Stimulated activated CD4-positive, alpha-beta T cell treated with anti-CD3 and anti-CD28 coated beads, Interleukin-15, amount 100 ng/mL, for 24 hours (primary cell): ENCODE measurements at regions not wholly inside any gene's neighbourhood (a gene's known extent, or its start where the extent isn't known, plus 50 kb on each side); places are given as distances from the start of the nearest gene placed in this dataset.

ENCODE experiments used
- DNase-seq: peaks from one replicate; pipeline ENCODE4 v3.0.0-alpha.2; 2020

DNA sequence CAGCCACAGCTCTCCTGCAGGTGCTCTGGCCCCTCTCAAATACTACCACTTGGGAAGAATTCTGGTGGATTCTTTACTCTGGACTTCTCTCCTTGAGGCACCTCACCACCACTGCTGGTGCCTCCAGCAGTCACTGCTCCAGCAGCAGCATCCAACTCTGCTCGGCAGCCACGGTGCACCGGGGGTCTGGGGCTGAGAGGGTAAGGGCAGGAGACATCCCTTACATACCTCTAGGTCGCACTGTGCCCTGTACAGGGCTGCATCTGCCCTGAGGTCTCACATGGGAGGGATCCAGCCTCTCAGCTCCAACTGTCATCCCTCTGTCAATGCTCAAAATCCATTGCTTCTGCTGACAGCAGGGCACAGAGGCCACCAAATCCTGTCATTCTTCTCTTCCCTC, 588.2 kb downstream of the CDK5RAP2 start:
- DNase-seq: no peak

DNA sequence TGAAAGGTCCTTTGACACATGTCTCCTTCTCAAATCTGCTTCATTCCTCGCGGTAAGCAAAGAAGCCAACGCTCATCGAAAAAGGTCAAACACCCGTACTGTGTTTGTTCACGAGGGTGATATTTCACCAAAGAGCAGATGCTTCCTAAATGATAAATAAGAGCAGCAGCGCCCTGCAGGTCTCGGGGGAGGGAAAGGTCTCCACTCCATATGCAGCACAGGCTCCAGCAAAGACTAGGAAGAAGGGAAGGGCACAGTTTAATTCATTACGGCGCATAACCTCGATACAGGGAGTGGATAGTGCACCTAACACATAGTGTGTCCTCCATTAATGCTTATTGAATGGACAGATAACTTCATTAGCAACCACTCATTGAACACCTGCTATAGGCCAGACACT, 593.3 kb downstream of the CDK5RAP2 start:
- DNase-seq: no peak

DNA sequence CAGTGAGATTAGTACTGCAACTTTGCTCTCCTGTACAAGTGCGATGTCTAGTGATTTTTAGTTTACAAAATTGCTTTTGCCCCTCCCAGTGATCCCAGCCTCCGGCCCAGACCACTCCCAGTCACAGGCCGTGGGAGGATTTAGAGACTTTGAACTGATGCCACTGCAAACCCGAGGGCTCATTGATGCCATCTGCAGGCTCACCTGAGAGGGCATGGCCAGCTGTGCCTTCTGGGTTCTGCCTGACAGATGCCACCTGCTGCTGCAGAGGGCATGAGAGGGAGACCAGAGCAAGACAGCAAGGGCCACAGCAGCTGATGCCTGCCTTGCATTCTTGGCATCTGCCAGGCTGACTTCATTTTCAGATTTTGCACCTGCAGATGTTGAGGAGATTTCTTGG, 593.8 kb downstream of the CDK5RAP2 start:
- no peak for DNase-seq

DNA sequence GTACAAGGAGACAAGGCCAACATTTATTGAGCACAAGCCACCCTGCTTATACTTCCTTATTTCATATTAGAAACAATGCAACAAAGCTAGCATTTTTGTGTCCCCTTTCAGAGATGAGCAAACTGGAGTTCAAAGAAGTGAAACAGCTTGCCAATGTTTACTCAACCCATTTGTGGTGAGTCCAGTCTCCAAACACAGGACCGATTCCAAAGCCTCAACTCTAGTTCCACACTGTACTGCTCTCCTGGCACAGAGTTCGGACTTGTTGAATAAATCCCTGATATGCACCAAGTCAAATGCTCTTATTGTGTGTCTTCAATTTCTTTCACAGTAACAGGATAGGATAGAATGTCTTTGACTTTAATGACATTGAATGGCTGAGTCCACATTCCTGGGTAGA, 604.8 kb upstream of the BRINP1 start:
- no peak for DNase-seq

DNA sequence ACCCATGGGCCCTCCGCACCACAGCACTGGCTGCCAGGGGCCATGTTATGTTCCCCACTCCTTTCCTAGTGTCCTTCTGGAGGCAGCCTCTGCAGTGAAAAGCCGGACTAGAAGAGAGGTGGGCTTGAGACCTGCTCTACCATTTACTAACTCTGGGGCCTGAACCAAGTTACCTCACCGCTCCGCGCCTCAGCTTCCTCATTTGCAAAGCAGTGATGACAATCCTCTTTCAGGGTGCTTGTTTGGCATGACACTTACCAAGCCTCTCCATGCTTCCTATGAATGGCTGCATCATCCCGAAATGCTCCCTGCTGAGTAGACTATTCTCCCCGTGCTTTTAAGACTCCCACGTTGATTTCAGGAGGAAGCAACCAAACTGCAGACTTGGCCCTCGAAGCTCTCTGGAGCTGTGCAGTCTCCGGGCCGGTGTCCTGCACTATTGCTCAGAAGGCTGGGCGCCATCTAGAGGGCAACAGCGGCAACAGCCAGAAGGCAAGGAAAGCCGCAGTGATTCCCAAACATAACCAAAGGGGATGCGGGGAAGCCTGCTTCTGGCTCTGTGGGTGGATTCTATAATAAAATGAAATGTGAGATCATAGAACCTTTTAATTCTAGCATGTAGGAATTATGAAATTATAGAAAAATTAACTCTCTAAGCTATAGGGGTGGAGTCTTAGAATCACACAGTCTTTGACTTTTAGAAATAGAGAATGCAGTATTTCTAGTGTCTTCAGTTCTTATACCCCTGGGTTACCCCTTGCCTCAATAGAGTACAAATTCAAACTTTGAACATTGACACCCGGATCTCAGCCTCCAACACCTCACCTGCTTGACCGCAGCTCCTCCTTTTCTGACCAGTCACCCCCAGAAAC, 599.8 kb upstream of the BRINP1 start:
- peak; percentile 68 for DNase-seq

DNA sequence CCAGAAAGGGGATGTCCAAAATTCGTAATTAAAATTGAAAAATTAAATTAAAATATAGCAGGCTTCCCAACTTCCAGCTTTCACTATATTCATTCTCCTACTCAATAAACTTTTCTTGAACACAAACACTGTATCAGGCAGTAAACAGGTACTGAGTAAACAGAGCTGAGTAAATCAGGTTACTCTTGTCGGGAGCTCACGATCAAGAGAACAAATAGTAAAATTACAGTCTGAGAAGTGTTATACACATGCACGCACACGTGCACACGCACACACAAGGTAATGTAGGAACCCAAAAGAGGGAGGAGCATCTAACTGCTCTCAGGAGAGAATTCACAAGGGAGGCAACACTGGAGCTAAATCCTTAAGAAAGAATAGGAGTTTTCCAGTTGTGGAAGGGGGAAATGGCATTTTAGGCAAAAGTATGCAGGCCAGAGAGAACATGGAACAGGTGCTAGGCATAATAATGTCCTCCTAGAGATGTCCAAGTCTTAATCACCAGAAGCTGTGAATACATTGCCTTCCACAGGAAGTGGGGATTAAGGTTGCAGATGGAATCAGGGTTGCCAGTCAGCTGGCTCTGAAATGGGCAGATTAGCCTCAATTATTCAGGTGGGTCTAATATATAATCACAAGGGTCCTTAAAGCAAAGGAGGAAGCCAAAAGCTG, 598.8 kb upstream of the BRINP1 start:
- DNase-seq: no peak

DNA sequence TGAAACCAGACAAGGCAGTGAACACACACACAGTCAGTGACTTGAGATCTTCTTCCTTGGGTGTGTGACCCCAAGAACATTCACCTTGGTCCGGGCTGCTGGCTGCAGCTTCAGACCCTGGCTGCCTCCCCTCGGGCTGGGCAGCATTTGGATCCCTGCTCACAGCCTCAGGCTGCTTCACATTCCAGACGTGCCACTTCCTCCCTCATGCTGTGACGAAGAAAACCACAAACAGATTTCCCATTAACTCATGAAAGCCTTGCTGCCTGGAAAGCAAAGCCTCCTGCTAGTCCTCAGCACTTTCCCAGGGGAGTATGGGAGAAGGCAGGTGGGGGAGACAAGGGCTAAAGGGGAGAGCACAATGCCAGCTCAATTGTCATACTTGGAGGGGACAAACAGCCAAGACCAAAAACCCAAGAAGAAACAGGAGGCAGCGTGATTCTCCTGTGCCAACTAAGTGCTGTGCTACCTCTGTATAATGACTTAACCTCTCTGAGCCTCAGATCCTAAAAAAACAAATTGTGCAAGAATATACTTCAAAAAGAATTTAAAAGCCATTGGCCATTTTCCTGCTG, 594.6 kb upstream of the BRINP1 start:
- no peak for DNase-seq

DNA sequence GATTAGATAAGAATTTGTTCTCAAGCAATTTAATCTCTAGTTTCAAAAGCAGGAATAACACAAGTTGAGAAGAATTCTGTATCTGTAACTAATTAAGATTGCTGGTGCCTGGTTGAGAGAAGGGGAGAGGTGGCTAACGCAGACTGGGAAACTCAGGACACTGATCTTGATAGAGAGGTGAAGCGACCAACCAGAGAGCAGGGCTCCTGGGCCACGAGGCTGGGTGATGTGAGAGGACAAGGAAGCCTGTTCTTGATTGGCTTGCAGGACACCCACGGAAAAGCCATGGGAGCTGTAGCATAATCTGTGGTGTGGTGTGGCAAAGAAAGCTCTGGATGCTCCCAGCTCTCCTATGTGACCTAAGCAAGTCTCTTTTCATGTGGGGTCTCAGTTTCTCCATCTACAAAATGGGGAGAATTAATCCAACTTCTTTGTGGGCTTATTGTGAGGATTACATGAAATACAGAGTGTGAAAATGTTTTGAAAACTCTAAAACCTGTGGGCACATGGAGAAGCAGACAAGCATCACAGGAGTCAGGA, 594.1 kb upstream of the BRINP1 start:
- no peak for DNase-seq

DNA sequence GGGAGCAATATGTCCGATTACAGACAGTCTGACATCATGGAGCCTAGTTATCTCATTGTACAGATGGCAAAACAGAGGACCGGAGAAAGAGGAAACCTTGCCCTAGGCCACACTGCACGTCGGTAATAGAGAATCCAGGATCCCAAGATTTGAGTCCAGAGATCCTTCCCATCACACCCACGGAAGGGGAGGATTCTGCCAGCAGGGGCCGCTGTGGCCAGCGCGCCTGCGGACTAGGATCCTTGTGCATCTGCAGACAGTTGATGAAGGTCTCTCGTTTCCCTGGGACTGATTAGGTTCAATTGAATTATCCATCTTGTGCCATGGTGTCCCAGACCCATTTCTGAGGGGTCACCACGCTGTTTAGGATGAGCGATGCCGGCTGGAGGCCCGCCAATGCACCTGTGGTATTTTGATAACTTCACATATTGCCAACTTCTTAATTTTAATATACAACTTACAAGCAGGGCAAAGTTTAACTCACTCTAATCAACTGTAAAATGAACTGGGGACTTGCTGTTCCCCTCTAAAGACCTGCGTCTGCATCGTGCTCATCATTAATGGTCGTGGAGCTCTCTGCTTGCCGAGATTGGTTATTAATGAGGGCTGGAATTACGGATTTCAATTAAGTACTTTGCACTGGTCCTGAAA, 592.7 kb upstream of the BRINP1 start:
- peak; percentile 16 for DNase-seq

DNA sequence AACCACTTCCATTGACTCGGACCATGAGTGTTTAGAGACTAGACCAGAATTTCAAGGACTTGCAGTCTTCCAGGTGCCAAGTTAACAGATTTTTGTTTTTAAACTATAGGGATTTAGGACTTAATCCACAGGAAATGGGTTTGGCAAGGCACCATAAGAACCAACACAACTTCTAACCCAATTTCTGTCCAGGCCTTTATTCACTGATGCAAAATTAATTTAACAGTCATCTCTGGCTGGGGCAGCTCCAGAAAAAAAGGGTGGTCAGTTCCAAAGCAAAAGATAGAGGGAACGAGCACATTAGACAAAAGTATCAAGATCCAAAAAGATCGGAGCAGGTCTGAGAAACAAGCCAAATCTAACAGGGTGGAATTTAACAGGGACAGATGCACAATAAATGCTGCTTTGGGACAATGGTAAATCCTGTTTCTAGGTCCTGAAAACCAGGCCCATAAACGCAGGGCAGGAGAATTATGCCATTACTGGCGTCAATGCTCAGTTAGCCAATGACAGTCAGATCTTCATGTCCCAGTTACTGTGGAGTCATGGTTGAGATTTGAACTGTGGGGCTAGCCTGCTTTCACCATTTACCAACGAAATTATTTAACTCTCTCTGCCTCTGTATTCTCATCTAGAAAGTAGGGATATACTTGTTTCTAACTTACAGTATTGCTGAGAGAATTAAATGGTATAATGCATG, 590.8 kb upstream of the BRINP1 start:
- no peak for DNase-seq

DNA sequence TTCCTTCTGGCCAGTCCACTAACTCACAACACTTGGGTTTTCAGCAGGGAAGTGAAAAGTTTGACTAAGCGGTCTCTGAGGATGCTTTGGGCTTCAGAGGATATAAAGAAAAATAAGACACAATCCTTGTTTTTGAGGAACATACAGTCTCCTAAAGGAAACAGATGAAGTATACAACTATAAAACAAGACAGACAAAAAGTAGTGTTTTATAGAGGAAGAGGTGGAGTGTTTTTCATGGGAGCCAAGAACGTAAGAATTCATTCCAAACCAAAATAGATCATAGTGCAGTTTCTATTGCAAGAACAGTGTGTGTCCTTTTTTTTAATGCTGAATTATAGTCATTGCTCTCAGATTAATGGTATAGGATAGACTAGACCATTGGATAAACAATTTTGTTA, 586.9 kb upstream of the BRINP1 start:
- no peak for DNase-seq

DNA sequence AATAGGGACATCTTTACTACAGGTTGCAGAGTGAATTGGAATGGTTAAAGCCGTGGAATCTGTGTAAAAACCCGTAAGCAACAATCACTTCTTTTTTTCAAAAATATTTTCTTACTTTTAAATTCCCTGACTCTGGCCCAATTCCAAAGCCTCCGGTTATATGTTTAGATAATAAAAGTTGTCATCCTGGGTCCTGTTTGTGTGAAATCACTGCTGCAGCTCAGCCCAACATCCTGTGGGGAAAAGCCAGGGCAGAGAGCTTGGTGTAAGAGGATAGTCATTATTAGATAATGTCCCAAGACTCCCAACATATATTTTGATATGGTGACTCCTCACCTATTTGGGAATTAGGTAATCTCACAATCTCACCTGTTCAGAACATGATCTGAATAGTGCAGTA, 586.0 kb upstream of the BRINP1 start:
- DNase-seq: no peak

DNA sequence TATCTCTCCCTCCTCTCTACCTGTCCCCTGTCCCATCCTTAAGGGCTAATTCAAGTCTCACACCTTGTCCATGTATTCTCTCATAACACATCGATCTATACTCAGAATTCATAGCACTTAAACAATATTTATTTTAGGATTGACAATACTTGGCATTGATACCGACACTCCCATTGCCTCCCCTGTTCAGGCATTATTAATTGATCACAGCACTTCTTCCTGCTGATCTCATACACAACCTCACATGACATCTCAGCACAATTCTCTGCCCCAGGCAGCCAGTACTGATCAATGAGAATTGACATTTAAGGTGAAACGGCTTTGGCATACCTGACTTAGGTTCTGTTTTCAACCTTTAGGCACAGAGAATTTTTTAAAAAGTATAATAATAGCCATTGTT, 582.4 kb upstream of the BRINP1 start:
- no peak for DNase-seq

DNA sequence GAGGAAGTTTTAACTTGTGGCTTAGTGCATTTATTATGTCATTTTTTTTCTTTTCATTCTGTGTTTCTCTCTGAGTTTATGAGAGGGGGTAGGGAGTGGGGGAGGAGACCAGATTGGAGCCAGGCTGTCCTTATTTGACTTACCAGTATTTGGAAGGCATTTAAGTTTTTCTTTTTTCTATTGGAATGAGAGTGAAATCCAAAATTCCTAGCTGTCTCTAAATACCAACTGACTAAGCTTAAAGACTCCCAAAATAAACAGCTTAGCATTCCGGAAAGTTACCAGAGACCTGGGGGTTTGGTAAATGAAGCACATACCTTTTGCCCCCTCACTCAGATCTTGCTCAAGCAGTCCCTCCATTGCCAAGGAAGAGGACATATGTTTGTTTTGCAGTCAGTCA, 581.9 kb upstream of the BRINP1 start:
- DNase-seq: no peak

DNA sequence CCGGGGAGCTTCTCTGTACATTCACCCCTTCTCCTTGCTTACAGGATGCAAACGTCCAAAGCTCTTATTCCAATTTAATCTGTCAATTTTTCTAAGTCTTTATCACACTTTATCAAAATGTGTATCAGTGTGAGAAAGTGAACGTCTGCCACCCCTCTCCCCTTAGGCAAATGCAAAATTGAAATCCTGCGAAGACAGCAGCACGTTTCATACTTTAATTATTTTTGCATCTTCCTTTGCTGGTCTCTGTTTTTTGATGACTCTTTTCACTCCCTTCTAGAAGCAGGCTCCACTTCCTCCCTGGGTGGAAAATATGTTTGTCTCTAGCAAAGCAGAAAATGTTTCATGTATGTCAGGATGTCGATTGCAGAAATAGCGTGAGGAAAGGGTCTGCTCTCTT, 576.5 kb upstream of the BRINP1 start:
- DNase-seq: no peak

DNA sequence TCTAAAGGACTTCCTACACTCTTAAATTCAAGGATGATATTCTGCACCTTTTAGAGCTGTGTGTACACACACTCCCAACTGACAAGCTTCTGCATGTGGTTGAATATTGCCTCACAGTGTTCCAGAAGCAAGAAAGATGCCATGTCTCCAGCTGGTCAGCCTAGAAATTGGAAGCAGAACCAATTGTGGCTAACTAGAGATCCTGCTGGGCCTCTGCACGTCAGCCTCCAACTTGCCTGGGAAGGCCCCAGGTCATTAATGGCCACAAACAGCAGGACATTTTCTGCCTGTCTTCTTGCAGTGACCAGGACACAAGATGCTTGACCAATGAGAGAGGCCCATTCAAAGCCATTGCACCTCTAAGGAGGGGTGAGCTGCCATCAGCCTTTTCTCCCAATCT, 571.9 kb upstream of the BRINP1 start:
- DNase-seq: no peak

DNA sequence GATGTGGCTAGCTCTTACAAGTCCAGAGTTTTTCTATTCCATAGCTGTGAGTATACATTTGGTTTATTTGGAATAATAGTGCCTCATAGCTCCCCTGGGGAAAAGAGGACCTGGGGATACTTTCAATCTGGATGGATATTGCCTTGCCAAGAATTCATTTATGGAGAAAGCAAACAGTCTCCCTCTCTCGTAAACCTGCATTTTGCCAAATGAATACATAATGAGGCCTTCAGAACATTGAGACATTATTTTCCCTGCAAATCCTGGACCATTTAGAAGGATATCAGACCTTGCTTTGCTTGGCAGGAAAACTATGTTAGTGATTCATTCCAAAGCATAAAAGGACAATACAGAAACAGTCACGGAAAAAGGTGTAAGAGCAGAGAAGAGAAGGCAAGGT, 569.6 kb upstream of the BRINP1 start:
- DNase-seq: no peak

DNA sequence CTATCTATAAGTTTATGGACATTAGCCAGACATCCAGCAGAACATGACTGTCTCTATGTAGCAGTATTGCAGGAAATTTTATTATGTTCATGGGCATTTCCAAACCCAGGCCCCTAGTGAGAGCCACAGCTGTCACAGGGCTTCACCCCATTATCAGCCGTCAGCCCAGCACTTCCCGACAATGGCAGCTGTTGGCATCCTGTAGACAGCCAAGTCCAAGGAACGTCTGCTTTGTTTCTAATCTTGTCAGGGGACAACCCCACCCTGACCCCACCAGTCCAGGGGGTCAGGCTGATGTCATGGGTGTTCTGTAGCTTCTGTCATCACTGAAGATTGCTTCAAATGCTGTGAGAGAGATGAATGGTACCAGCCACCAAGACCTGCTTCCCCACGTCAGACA, 565.3 kb upstream of the BRINP1 start:
- DNase-seq: no peak

DNA sequence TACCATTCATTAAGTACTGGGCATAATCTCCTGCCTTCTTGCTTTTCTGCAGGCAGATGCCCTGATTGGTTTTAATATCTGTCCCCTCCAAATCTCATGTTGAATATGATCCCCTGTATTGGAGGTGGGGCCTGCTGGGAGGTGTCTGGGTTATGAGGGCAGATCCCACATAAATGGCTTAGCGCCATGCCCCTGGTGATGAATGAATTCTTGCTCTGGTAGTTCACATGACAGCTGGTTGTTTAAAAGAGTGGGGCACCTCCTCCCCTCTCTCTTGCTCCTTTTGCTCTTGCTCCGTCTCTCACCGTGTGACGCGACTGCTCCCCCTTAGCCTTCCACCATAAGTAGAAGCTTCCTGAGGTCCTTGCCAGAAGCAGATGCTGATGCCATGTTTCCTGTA, 564.0 kb upstream of the BRINP1 start:
- DNase-seq: no peak

DNA sequence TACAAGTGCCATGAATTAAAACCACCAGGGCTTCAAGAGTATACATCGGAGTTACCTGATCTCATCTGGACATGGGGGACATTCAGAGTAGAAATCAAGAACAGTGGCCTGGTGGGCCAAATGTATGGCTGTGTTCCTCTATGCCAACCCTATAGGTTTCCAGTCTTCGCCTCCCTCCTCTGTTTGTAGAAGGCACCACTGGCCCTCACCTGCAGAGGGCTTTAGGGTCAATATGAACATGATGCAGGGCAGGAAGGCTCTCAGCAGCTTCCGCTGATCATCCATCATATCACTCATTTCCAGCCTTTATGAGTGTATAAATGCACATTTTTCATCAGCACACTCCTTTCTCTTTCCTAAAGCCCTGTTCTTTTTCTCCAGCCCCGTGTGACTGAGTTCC, 555.5 kb upstream of the BRINP1 start:
- DNase-seq: no peak

DNA sequence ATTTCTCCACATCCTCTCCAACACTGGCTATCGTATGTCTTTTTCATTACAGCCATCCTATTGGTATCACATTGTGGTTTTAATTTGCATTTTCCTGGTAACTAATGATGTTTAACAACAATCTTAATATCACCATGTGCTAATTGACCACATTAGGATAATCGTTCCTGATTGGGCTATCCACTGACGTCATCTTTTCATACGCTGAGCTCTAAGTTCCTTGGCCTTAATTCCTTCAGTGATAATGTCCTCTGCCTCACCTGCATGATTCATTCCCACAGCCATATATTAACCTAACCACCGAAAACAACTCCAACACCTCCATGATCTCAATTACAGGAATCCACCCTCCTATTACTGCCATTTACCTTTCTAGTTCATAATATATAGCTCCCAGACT, 547.9 kb upstream of the BRINP1 start:
- DNase-seq: no peak

DNA sequence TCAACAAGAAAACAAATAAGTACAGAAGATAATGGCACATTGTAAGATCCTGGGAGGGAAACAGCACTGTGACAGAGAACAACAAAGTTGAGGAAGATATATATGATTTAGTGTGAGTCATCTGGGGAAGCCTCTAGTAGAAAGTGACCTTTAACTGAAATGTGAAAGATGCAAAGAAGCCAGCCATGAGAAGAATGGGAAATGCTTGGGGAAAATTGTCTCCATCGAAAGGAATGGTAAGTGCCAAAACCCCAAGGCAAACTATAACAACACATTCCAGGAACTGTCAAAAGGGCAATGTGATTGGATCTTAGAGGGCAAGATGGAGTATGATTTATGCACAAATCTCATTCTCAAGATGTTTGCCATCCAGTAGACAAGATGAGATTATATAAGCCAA, 537.8 kb upstream of the BRINP1 start:
- no peak for DNase-seq

DNA sequence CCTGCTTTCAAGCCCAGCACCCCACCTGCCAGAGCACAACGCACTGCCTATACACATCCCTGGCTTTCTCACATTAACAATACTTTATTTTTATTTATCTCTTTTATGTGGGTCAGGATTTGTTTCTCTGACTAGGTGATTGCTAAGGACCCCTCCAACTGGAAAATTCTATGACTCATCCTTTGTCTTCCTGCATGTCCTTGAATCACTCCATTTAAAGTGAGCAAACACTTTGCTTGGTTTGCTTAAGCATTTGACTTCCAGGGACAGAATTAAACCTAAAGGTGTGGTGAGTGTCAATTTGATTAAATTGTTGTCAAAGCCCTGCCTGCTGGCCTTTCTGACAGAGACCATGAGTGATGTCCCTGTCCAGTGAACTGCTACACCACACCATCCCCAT, 536.5 kb upstream of the BRINP1 start:
- DNase-seq: no peak
